Lung (tissue), 11 donors: ENCODE measurements at regions not wholly inside any gene's neighbourhood (a gene's known extent, or its start where the extent isn't known, plus 50 kb on each side); places are given as distances from the start of the nearest gene placed in this dataset.

Source experiments
- ATAC-seq: fragments of 200-7000 bp; cut with Tn5 transposase; one replicate; pipeline ENCODE4 v1.9.1; 2020; ENCODE audit warnings: moderate number of reproducible peaks; ENCODE audit not compliant: insufficient read depth, low FRiP score
- DNase-seq, 3 donors: peaks; one replicate each; pipeline ENCODE4 v3.0.0-alpha.2; 2013 to 2017
- H3K27ac ChIP-seq, 2 donors: one replicate each; pipeline ENCODE4 v1.5.1; 2013; ENCODE audit warnings: mild to moderate bottlenecking in 2 of 2, moderate library complexity in 2 of 2, control low read depth in 1 of 2, inconsistent platforms in 1 of 2, low read depth in 1 of 2, low read length in 1 of 2
- H3K27me3 ChIP-seq, 3 donors: one replicate each; pipeline ENCODE4 v1.5.1; 2013; ENCODE audit warnings: low read length in 2 of 3; ENCODE audit not compliant: control insufficient read depth in 3 of 3, insufficient read depth in 3 of 3
- H3K36me3 ChIP-seq, 4 donors: one replicate each; pipeline ENCODE4 v1.5.1; 2013; ENCODE audit warnings: low read length in 4 of 4, mild to moderate bottlenecking in 1 of 4, moderate library complexity in 1 of 4; ENCODE audit not compliant: control insufficient read depth in 4 of 4, insufficient read depth in 4 of 4
- H3K4me1 ChIP-seq, 5 donors: one replicate each; pipeline ENCODE4 v1.5.1; 2013; ENCODE audit warnings: low read length in 5 of 5, mild to moderate bottlenecking in 2 of 5, moderate library complexity in 1 of 5; ENCODE audit not compliant: control insufficient read depth in 5 of 5, insufficient read depth in 5 of 5
- H3K4me3 ChIP-seq: one replicate; pipeline ENCODE4 v1.5.1; 2013; ENCODE audit warnings: mild to moderate bottlenecking, control low read depth, moderate library complexity
- H3K9ac ChIP-seq, 2 donors: one replicate each; pipeline ENCODE4 v1.5.1; 2013; ENCODE audit warnings: low read length in 2 of 2, control low read depth in 1 of 2; ENCODE audit not compliant: insufficient read depth in 1 of 2
- H3K9me3 ChIP-seq, 4 donors: one replicate each; pipeline ENCODE4 v1.5.1; 2013; ENCODE audit warnings: low read length in 3 of 4, mild to moderate bottlenecking in 1 of 4, moderate library complexity in 1 of 4; ENCODE audit not compliant: control insufficient read depth in 4 of 4, insufficient read depth in 3 of 4
- WGBS, 2 donors: extraction: QIAGEN DNeasy Blood & Tissue Kit; methylation state at CpG; one replicate each; pipeline ENCODE4 v1.1.7; 2013; 5-methylcytosine and 5-hydroxymethylcytosine counted together
- TF ChIP-seq, protein P1 (sequence below): IDR thresholded peaks from 2 replicates; pipeline ENCODE4 v1.5.1; 2012; ENCODE audit warnings: mild to moderate bottlenecking; ENCODE audit errors: control extremely low read depth, extremely low read depth
- donor health status: control.
- donor health status: control.
- donor health status: Bipolar disorder and iron deficiency.
- donor health status: healthy.
- donor health status: DM: yes; HTN: yes; CAD: no.

DNA sequence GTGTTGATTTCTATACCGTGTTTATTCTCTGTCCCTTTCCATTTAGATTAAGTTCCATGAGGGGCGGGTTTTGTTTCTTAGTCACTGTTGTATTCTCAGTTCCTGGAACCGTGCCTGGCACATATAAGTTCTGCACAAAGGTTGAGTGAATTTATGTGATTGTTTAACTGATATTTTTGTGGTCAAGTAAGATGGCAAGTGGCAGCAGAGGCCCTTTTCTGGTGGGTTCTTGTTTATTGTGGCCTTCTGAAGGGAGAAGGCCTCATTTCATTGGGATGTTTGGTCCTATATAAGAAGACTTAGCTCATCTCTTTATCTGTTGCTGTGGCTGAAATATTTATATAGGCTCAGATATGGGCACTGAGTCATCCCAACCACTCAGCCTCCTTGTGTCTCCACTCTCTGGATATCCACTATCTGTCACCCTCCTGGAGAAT, 262.5 kb downstream of the PSAT1 start:
- Histone ChIP-seq H3K4me1 (no peaks in the 10 kb centered on the region), H3K36me3 (no peaks in the 10 kb centered on the region), H3K9me3 (peaks cover 0 to 1% (median 0%) of the 10 kb centered on the region in 4 donors), H3K4me3 (no peak overlapping the region), H3K27ac (no peak overlapping the region), H3K9ac (no peak overlapping the region), H3K27me3 (no peaks in the 10 kb centered on the region)
- TF ChIP-seq, protein P1, sequence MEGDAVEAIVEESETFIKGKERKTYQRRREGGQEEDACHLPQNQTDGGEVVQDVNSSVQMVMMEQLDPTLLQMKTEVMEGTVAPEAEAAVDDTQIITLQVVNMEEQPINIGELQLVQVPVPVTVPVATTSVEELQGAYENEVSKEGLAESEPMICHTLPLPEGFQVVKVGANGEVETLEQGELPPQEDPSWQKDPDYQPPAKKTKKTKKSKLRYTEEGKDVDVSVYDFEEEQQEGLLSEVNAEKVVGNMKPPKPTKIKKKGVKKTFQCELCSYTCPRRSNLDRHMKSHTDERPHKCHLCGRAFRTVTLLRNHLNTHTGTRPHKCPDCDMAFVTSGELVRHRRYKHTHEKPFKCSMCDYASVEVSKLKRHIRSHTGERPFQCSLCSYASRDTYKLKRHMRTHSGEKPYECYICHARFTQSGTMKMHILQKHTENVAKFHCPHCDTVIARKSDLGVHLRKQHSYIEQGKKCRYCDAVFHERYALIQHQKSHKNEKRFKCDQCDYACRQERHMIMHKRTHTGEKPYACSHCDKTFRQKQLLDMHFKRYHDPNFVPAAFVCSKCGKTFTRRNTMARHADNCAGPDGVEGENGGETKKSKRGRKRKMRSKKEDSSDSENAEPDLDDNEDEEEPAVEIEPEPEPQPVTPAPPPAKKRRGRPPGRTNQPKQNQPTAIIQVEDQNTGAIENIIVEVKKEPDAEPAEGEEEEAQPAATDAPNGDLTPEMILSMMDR: no peak
- DNase-seq: no peak
- no peak for ATAC-seq
- WGBS, 2 donors: 61 to 82% methylated on average over 3 of the region's 3 CpGs

DNA sequence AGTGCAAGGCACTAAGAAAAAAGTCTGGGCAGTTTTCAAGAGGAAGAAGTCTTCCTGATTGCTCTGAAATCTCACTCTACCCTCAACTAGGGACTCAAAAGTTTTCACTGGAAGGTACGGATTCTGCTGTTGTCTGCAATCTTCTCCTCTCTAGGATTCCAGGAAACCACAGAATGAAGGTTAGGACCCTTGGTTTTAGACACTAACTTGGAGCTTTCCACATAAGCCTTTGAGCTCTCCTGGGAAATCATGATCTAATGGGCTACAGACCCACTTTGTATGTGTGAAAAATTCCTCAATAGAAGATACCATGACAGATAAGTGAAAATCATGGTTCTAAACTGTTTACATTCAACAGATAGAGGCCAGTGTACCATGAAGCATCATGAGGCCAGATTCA, 265.1 kb downstream of the PSAT1 start:
- no peaks in the 10 kb centered on the region for H3K36me3 ChIP-seq
- DNase-seq (no peak), ATAC-seq (no peak)
- H3K9me3 ChIP-seq: peaks cover 0 to 1% (median 0%) of the 10 kb centered on the region in 4 donors
- 71 to 81% methylated on average over 1 of the region's 1 CpG for WGBS, 2 donors
- no peaks in the 10 kb centered on the region for H3K4me1 ChIP-seq
- TF ChIP-seq, protein P1: no peak
- no peak overlapping the region for H3K9ac ChIP-seq
- H3K27ac ChIP-seq: no peak overlapping the region
- no peaks in the 10 kb centered on the region for H3K27me3 ChIP-seq
- H3K4me3 ChIP-seq: no peak overlapping the region

DNA sequence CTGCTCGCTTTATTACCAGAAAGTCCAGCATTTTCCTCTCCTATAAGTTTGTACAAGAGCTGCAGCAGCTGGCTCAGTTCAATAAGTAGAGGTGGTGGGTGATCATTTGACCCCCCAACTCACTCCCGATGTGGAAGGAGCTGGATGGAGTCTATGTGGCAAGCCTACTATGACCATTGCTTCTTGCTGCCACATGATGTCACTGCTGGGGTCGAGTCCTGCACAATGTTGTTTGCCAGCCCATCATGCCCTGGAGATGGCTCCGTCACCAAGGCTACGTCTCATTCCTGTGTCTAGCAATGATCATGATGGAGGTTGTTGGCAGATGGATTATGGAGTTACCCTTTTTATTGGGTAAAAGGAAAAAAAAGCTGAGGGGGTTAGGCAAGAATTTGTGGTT, 266.3 kb downstream of the PSAT1 start:
- ATAC-seq: no peak
- no peak overlapping the region for H3K27ac ChIP-seq
- H3K4me1 ChIP-seq: no peaks in the 10 kb centered on the region
- no peak overlapping the region for H3K9ac ChIP-seq
- no peak overlapping the region for H3K4me3 ChIP-seq
- H3K9me3 ChIP-seq: peaks cover 0 to 1% (median 0%) of the 10 kb centered on the region in 4 donors
- 83 to 84% methylated on average over 5 of the region's 5 CpGs for WGBS, 2 donors
- DNase-seq: no peak
- no peaks in the 10 kb centered on the region for H3K36me3 ChIP-seq
- H3K27me3 ChIP-seq: no peaks in the 10 kb centered on the region
- TF ChIP-seq, protein P1: no peak

DNA sequence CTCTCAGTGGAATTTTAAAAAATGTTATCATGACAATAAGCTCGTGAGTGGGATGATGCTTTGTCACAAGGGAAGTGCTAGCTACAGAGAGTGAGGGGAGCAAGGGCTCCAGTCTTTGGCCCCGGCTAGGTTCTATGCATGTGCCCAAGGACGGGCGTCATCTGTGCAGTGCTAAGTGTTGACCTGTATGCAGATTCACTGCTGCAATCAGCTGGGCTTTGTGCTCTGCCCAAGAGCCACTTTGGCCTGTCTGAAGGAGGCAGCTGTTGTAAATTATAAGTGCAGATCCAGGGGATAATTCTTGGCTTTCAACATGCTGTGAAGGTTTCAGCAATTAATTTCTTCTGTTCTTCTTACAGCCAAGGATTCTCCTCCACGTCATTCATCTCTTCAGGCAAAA, 268.6 kb downstream of the PSAT1 start:
- ATAC-seq: no peak

More for the DNA sequence above, 268.6 kb downstream of the PSAT1 start:
- WGBS, 2 donors: 76 to 89% methylated on average over 5 of the region's 5 CpGs
- Histone ChIP-seq H3K9ac (no peak overlapping the region), H3K27ac (no peak overlapping the region), H3K9me3 (peaks cover 0 to 1% (median 0%) of the 10 kb centered on the region in 4 donors), H3K4me3 (no peak overlapping the region), H3K27me3 (no peaks in the 10 kb centered on the region), H3K36me3 (no peaks in the 10 kb centered on the region), H3K4me1 (no peaks in the 10 kb centered on the region)
- no peak for DNase-seq
- TF ChIP-seq, protein P1: no peak
